Gastrocnemius medialis (tissue), 4 donors: ENCODE measurements at regions not wholly inside any gene's neighbourhood (a gene's known extent, or its start where the extent isn't known, plus 50 kb on each side); places are given as distances from the start of the nearest gene placed in this dataset.

ENCODE experiments used
- ATAC-seq, 2 donors: fragments of 150-250 bp; one replicate each; pipeline ENCODE4 v1.9.1; 2016
- DNase-seq, 2 donors: peaks; one replicate each; pipeline ENCODE4 v3.0.0-alpha.2; 2019
- H3K27ac ChIP-seq, 4 donors: fragments of 200-600 bp; sonication (generic); 1 replicate in 1 of 4; 2 replicates in 3 of 4; pipeline ENCODE4 v1.5.1; 2016 to 2018; ENCODE audit warnings: mild to moderate bottlenecking in 2 of 4, moderate library complexity in 1 of 4
- H3K27me3 ChIP-seq, 3 donors: fragments of 200-600 bp; sonication (generic) in 2 of 3; 1 replicate in 1 of 3; 2 replicates in 2 of 3; pipeline versions ENCODE4 v1.5.1 to v1.6.0; 2016 to 2019; ENCODE audit warnings: mild to moderate bottlenecking in 1 of 3, moderate library complexity in 1 of 3
- H3K36me3 ChIP-seq, 2 donors: fragments of 200-600 bp; sonication (generic) in 1 of 2; one replicate each; pipeline ENCODE4 v1.5.1; 2017 to 2018
- H3K4me1 ChIP-seq, 2 donors: fragments of 200-600 bp; sonication (generic) in 1 of 2; one replicate each; pipeline ENCODE4 v1.5.1; 2016 to 2017; ENCODE audit warnings: mild to moderate bottlenecking in 2 of 2
- H3K4me3 ChIP-seq, 4 donors: fragments of 200-600 bp; sonication (generic) in 3 of 4; 1 replicate in 1 of 4; 2 replicates in 3 of 4; pipeline ENCODE4 v1.5.1; 2016 to 2019; ENCODE audit warnings: mild to moderate bottlenecking in 2 of 4
- H3K9me3 ChIP-seq, 3 donors: fragments of 200-600 bp; sonication (generic) in 2 of 3; 1 replicate in 1 of 3; 2 replicates in 2 of 3; pipeline ENCODE4 v1.5.1; 2016 to 2019
- CTCF ChIP-seq, 5 experiments: fragments of 450-650 bp in 3 of 5; fragments of 200-600 bp in 2 of 5; sonication (generic) in 2 of 5; IDR thresholded peaks in 4 of 5; conservative IDR thresholded peaks in 1 of 5; 1 replicate in 4 of 5; 2 replicates in 1 of 5; pipeline ENCODE4 v1.5.1; 2016 to 2019; ENCODE audit warnings: antibody characterized with exemption in 5 of 5, mild to moderate bottlenecking in 3 of 5, moderate library complexity in 3 of 5
- POLR2A ChIP-seq, 2 donors: fragments of 450-650 bp; IDR thresholded peaks; one replicate each; pipeline ENCODE4 v1.6.1; 2017; ENCODE audit warnings: antibody characterized with exemption in 2 of 2, mild to moderate bottlenecking in 2 of 2, moderate library complexity in 2 of 2
- in situ Hi-C, 4 donors: fragments of 200-750 bp; cut with MboI; loops; one replicate each; pipeline versions ENCODE4 v1.15.0 to v1.8.0; 2017; ENCODE audit warnings: low sequenced_read_pairs in 4 of 4
- intact Hi-C: fragments of 100-400 bp; cut with DNase I; formaldehyde crosslinking; loops from one replicate; pipeline ENCODE4 v1.15.1; 2023; ENCODE audit warnings: low total_unique reads

GRCh38 chr15:69845159-69845558 is 252.6 kb downstream of the TLE3 start:
- TF ChIP-seq POLR2A (IDR thresholded peaks at IDR 0.05) (no peak), CTCF (IDR thresholded peaks at IDR 0.05 in 4 of 5, conservative IDR thresholded peaks at IDR 0.05 in 1 of 5) (no peak)

GRCh38 chr15:69847625-69848024 is 250.1 kb downstream of the TLE3 start:
- H3K27me3 ChIP-seq: no peaks in the 10 kb centered on the region
- intact Hi-C loops: no loop called here
- ATAC-seq (no peak), DNase-seq (no peak)
- H3K4me3 ChIP-seq: no peak overlapping the region
- TF ChIP-seq CTCF (IDR thresholded peaks at IDR 0.05 in 4 of 5, conservative IDR thresholded peaks at IDR 0.05 in 1 of 5) (no peak), POLR2A (IDR thresholded peaks at IDR 0.05) (no peak)
- H3K9me3 ChIP-seq: no peaks in the 10 kb centered on the region
- no peak overlapping the region for H3K27ac ChIP-seq
- no peaks in the 10 kb centered on the region for H3K4me1 ChIP-seq
- in situ Hi-C loops: no loop called here
- H3K36me3 ChIP-seq: no peaks in the 10 kb centered on the region

More at GRCh38 chr15:69845159-69845558, 252.6 kb downstream of the TLE3 start:
- no peaks in the 10 kb centered on the region for H3K27me3 ChIP-seq
- no peak for DNase-seq
- no peaks in the 10 kb centered on the region for H3K9me3 ChIP-seq
- H3K4me1 ChIP-seq: no peaks in the 10 kb centered on the region
- H3K36me3 ChIP-seq: no peaks in the 10 kb centered on the region
- no peak overlapping the region for H3K27ac ChIP-seq
- intact Hi-C loops (no loop called here), in situ Hi-C loops (no loop called here)
- no peak for ATAC-seq
- no peak overlapping the region for H3K4me3 ChIP-seq

GRCh38 chr15:69848096-69848495 is 249.6 kb downstream of the TLE3 start:
- in situ Hi-C loops: no loop called here

GRCh38 chr15:69848551-69849231 is 249.0 kb downstream of the TLE3 start:
- Histone ChIP-seq H3K4me1 (no peaks in the 10 kb centered on the region), H3K27me3 (no peaks in the 10 kb centered on the region), H3K9me3 (no peaks in the 10 kb centered on the region), H3K36me3 (no peaks in the 10 kb centered on the region), H3K4me3 (no peak overlapping the region), H3K27ac (no peak overlapping the region)
- DNase-seq: no peak
- TF ChIP-seq CTCF (IDR thresholded peaks at IDR 0.05 in 4 of 5, conservative IDR thresholded peaks at IDR 0.05 in 1 of 5) (no peak), POLR2A (IDR thresholded peaks at IDR 0.05) (no peak)
- in situ Hi-C loops: no loop called here
- no peak for ATAC-seq
- intact Hi-C loops: no loop called here

More at GRCh38 chr15:69848096-69848495, 249.6 kb downstream of the TLE3 start:
- no peak for DNase-seq
- TF ChIP-seq CTCF (IDR thresholded peaks at IDR 0.05 in 4 of 5, conservative IDR thresholded peaks at IDR 0.05 in 1 of 5) (no peak), POLR2A (IDR thresholded peaks at IDR 0.05) (no peak)
- Histone ChIP-seq H3K27ac (no peak overlapping the region), H3K9me3 (no peaks in the 10 kb centered on the region), H3K36me3 (no peaks in the 10 kb centered on the region), H3K4me3 (no peak overlapping the region), H3K4me1 (no peaks in the 10 kb centered on the region), H3K27me3 (no peaks in the 10 kb centered on the region)
- ATAC-seq: no peak
- intact Hi-C loops: no loop called here

- ATAC-seq (no peak), DNase-seq (no peak)
- no peaks in the 10 kb centered on the region for H3K4me1 ChIP-seq
- no peak overlapping the region for H3K27ac ChIP-seq
- no peaks in the 10 kb centered on the region for H3K36me3 ChIP-seq
- no peaks in the 10 kb centered on the region for H3K9me3 ChIP-seq
- in situ Hi-C loops (no loop called here), intact Hi-C loops (no loop called here)
- H3K4me3 ChIP-seq: no peak overlapping the region
- no peaks in the 10 kb centered on the region for H3K27me3 ChIP-seq
- TF ChIP-seq POLR2A (IDR thresholded peaks at IDR 0.05) (no peak), CTCF (IDR thresholded peaks at IDR 0.05 in 4 of 5, conservative IDR thresholded peaks at IDR 0.05 in 1 of 5) (no peak)
These were observed 248.5 kb downstream of the TLE3 start for GRCh38 chr15:69849232-69849610.
